ENCODE measurements at regions not wholly inside any gene's neighbourhood (a gene's known extent, or its start where the extent isn't known, plus 50 kb on each side); places are given as distances from the start of the nearest gene placed in this dataset.

DNA sequence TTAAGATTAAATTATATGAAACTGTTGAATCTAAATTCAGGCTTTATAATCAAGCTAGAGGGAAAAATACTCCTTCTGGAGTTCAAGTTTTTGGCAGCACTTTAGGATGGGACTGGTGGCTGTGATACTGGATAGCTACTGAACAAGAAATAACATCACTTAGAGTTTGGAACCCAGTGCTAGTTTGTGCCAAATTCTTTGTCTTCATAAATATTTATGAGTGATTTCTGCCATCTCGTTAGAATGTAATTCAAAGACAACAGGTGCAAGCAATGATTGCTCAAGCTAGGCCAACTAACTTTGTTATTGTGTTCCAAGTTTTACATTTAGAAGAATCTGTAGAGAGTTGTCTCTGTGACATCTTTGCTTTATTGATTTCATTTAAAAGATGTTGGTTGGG, 417.9 kb downstream of the FAT4 start:
- no peak overlapping the region for H3K4me3 ChIP-seq (ENCODE audit: low read length)
- no peak overlapping the region for H2AFZ ChIP-seq (ENCODE audit: low read depth, low read length)
- H3K4me1 ChIP-seq (ENCODE audit: insufficient read depth, low read length) = peaks cover 47% of the 10 kb centered on the region
- H3K27me3 ChIP-seq (ENCODE audit: insufficient read depth, low read length) = no peaks in the 10 kb centered on the region
- no peaks in the 10 kb centered on the region for H3K36me3 ChIP-seq (ENCODE audit: insufficient read depth, low read length)
- no peaks in the 10 kb centered on the region for H3K9me3 ChIP-seq (ENCODE audit: low read length)

DNA sequence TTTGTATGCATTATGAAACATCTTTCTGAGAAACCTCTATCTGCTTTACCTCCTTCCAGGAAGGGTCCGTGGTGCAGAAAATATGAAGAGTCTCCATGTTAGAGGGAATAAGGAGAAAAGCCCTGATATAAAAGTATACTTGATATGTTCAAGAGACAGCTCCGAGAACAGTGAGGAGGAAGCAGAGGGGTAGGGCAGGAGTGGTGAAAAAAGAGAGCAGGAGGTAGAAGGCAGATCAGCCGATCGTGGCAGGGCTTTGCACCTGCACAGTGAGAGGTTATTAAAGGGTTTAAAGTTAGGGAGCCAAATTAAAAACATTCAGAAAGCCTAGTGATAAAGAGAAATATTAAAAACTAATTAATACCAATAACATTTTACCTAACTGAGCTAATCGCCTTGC, 419.7 kb downstream of the FAT4 start:
- Histone ChIP-seq H3K36me3 (ENCODE audit: insufficient read depth, low read length) (no peaks in the 10 kb centered on the region), H3K4me3 (ENCODE audit: low read length) (no peak overlapping the region), H3K4me1 (ENCODE audit: insufficient read depth, low read length) (peaks cover 43% of the 10 kb centered on the region), H3K9me3 (ENCODE audit: low read length) (no peaks in the 10 kb centered on the region), H2AFZ (ENCODE audit: low read depth, low read length) (peak overlapping the region; percentile 63), H3K27me3 (ENCODE audit: insufficient read depth, low read length) (no peaks in the 10 kb centered on the region)

DNA sequence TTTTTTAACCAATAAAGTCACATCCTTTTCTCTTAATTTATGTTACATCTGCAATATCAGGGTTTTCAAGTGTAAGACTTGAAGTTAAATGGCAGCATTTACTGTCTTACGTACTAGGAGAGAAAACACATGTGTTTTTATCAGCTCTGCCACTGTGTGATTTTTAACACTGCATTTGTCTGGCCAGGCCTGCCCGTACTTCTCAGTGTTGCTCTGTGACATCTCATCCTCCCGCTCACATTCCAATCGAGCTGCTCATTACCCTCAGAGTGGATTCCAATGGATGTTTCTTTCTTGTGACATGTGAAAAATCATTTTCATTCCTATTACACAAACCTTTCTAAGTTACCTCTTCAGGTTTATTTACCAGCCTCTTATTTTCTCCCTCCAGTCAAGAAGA, 420.3 kb downstream of the FAT4 start:
- H3K9me3 ChIP-seq (ENCODE audit: low read length) = no peaks in the 10 kb centered on the region
- peak overlapping the region; percentile 8 for H3K4me3 ChIP-seq (ENCODE audit: low read length)
- peaks cover 43% of the 10 kb centered on the region for H3K4me1 ChIP-seq (ENCODE audit: insufficient read depth, low read length)
- peak overlapping the region; percentile 63 for H2AFZ ChIP-seq (ENCODE audit: low read depth, low read length)
- H3K27me3 ChIP-seq (ENCODE audit: insufficient read depth, low read length) = no peaks in the 10 kb centered on the region
- no peaks in the 10 kb centered on the region for H3K36me3 ChIP-seq (ENCODE audit: insufficient read depth, low read length)

DNA sequence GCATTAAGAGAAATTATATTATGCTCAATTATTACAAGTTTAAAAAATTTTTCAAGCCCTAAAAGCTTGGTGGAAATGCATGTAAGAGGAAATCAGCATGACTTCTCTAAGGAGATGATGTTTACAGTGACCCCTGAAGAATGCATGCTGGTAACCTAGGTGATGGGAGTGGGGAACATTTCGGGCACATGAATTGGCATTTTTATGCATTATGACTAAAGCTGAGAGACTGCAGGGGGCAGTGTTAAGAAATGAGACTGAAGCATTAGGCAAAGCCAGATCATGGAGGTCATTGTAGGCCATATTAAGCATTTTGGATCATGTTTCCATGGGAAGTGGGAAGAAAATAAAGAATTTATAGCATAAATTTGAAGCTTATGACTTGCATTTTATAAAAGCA, 421.3 kb downstream of the FAT4 start:
- no peaks in the 10 kb centered on the region for H3K36me3 ChIP-seq (ENCODE audit: insufficient read depth, low read length)
- H3K27me3 ChIP-seq (ENCODE audit: insufficient read depth, low read length) = no peaks in the 10 kb centered on the region
- H2AFZ ChIP-seq (ENCODE audit: low read depth, low read length) = no peak overlapping the region
- no peak overlapping the region for H3K4me3 ChIP-seq (ENCODE audit: low read length)
- H3K9me3 ChIP-seq (ENCODE audit: low read length) = no peaks in the 10 kb centered on the region
- peaks cover 39% of the 10 kb centered on the region for H3K4me1 ChIP-seq (ENCODE audit: insufficient read depth, low read length)

DNA sequence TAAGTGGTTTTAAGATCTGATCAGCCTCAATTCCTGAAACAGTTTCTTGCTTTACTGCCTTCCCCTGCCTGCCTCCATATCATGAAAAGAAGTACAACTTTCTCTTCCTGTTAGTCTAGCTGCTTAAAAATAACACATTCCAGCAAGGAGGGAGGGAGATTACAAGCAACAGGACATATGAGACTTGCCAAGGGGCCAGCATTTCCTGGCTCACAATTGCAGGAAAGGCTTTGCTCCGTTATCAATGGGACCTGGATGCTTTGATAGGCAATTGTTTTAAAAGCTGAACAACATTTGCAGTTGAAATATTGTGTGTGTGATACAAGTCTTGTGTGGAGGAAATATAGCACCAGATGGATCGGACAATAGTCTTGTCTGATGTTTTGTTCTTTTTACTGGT, 425.0 kb downstream of the FAT4 start:
- Histone ChIP-seq H3K36me3 (ENCODE audit: insufficient read depth, low read length) (no peaks in the 10 kb centered on the region), H3K4me3 (ENCODE audit: low read length) (no peak overlapping the region), H3K4me1 (ENCODE audit: insufficient read depth, low read length) (peaks cover 24% of the 10 kb centered on the region), H2AFZ (ENCODE audit: low read depth, low read length) (peak overlapping the region; percentile 73), H3K9me3 (ENCODE audit: low read length) (peaks cover 5% of the 10 kb centered on the region), H3K27me3 (ENCODE audit: insufficient read depth, low read length) (no peaks in the 10 kb centered on the region)

DNA sequence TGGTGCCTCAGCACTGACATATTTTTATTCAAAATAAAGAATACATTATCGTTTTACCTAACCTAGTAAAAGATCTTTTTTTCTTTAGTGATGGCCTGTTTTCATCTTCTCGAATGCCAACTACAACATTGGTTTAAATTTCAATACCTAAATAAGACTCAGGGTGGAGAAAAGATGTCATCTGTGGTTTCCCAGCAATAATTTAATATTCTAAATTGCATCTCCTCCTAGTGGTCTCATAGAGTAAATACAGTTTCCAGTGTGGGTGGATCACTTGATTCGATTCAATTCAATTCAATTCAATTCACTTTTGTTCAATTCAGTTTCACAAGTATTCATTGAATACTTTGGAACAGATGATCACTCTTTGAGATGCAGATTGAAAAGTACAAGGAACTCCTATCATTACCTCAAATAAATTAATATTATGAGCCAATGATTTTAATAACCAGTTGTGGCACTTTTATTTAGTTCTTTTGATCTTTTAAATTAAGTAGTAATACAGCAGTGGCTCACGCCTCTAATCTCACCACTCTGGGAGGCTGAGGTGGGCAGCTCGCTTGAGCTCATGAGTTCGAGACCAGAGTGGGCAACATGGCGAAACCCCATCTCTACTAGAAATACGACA, 427.2 kb downstream of the FAT4 start:
- no peak overlapping the region for H2AFZ ChIP-seq (ENCODE audit: low read depth, low read length)
- H3K9me3 ChIP-seq (ENCODE audit: low read length) = peaks cover 8% of the 10 kb centered on the region
- H3K4me3 ChIP-seq (ENCODE audit: low read length) = no peak overlapping the region
- no peaks in the 10 kb centered on the region for H3K27me3 ChIP-seq (ENCODE audit: insufficient read depth, low read length)
- peaks cover 3% of the 10 kb centered on the region for H3K4me1 ChIP-seq (ENCODE audit: insufficient read depth, low read length)
- H3K36me3 ChIP-seq (ENCODE audit: insufficient read depth, low read length) = no peaks in the 10 kb centered on the region

DNA sequence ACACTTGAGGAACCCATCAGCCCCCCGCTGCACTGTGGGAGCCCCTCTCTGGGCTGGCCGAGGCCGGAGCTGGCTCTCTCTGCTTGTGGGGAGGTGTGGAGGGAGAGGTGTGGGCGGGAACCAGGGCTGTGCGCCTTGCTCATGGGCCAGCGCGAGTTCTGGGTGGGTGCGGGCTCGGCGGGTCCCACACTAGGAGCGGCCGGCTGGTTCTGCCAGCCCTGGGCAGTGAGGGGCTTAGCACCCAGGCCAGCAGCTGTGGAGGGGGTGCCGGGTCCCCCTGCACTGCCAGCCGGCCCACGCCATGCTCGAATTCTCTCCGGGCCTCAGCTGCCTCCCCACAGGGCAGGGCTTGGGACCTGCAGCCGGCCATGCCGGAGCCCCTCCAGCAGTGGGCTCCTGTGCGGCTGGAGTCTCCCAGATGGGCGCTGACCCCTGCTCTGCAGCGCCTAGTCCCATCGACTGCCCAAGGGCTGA, 430.2 kb downstream of the FAT4 start:
- H3K27me3 ChIP-seq (ENCODE audit: insufficient read depth, low read length) = no peaks in the 10 kb centered on the region
- no peaks in the 10 kb centered on the region for H3K4me1 ChIP-seq (ENCODE audit: insufficient read depth, low read length)
- H3K9me3 ChIP-seq (ENCODE audit: low read length) = peaks cover 8% of the 10 kb centered on the region
- no peak overlapping the region for H3K4me3 ChIP-seq (ENCODE audit: low read length)
- no peak overlapping the region for H2AFZ ChIP-seq (ENCODE audit: low read depth, low read length)
- no peaks in the 10 kb centered on the region for H3K36me3 ChIP-seq (ENCODE audit: insufficient read depth, low read length)

DNA sequence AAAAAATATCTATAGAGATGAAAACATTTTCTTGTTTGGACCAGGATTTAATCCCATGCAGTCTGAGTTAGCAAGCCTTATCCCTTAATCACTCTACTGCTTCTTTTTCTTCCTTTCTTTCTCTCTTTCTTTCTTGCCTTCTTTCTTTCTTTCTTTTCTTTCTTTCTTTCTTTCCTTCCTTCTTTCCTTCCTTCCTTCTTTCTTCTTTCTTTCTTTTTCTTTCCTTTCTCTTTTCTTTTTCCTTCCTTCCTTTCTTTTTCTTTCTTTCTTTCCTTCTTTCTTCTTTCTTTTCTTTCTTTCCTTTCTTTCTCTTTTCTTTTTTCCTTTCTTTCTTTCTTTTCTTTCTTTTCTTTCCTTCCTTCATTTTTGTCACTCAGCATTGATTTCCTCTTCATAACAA, 434.6 kb downstream of the FAT4 start:
- Histone ChIP-seq H3K4me3 (ENCODE audit: low read length) (no peak overlapping the region), H3K27me3 (ENCODE audit: insufficient read depth, low read length) (no peaks in the 10 kb centered on the region), H3K4me1 (ENCODE audit: insufficient read depth, low read length) (no peaks in the 10 kb centered on the region), H3K36me3 (ENCODE audit: insufficient read depth, low read length) (no peaks in the 10 kb centered on the region), H3K9me3 (ENCODE audit: low read length) (peaks cover 6% of the 10 kb centered on the region), H2AFZ (ENCODE audit: low read depth, low read length) (no peak overlapping the region)

DNA sequence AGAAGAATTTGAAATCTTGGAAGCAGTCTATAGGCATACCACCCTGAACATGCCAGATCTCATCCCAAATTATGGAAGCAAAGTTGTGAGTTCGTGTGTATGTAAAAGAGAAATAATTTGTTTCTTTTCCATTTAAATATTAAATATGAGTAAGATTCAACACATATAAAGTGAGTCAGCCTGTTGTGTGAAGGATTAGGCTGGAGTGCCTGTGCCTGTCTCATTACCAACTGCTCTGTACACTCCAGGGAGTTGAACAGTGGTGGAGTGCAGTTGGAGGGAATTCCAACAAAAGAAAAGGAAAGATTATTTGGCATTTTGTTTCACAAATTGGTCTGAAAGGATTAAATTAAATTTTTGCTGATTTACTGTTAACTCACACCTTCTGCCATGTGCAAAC, 435.6 kb downstream of the FAT4 start:
- H3K9me3 ChIP-seq (ENCODE audit: low read length) = peaks cover 3% of the 10 kb centered on the region
- no peaks in the 10 kb centered on the region for H3K36me3 ChIP-seq (ENCODE audit: insufficient read depth, low read length)
- no peak overlapping the region for H3K4me3 ChIP-seq (ENCODE audit: low read length)
- H3K4me1 ChIP-seq (ENCODE audit: insufficient read depth, low read length) = no peaks in the 10 kb centered on the region
- no peaks in the 10 kb centered on the region for H3K27me3 ChIP-seq (ENCODE audit: insufficient read depth, low read length)
- no peak overlapping the region for H2AFZ ChIP-seq (ENCODE audit: low read depth, low read length)

DNA sequence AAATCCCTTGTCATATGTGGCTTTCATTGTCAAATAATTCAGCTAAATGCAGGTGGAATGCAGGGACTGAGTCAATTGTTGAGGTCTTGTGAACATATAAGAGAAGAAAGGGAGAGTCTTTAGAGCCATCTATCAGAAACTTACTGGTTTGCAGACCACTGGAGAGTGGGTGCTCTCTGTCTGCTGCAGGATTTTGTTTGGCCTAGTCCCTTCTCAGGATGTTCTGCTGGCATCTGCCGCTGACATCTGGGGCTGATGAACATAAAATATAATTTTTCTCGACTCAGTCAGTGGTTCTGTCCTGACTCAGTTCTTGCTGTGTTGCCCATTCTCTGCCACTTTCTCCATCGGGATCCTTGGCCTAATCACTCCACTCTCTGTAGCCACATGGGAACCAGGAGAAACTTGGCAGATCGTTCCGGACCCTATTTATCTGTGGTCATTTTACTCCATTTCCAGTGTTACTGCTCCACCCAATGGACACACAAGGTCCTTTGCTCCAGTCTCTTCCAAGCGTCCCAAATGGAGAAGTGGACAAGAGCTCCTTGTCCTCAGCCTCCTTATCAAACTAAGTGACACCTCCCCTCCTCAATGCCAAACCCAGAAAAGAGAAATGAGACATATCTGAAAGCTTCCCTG, 436.2 kb downstream of the FAT4 start:
- H3K36me3 ChIP-seq (ENCODE audit: insufficient read depth, low read length) = no peaks in the 10 kb centered on the region
- no peaks in the 10 kb centered on the region for H3K4me1 ChIP-seq (ENCODE audit: insufficient read depth, low read length)
- no peak overlapping the region for H2AFZ ChIP-seq (ENCODE audit: low read depth, low read length)
- H3K9me3 ChIP-seq (ENCODE audit: low read length) = no peaks in the 10 kb centered on the region
- H3K27me3 ChIP-seq (ENCODE audit: insufficient read depth, low read length) = no peaks in the 10 kb centered on the region
- H3K4me3 ChIP-seq (ENCODE audit: low read length) = no peak overlapping the region

DNA sequence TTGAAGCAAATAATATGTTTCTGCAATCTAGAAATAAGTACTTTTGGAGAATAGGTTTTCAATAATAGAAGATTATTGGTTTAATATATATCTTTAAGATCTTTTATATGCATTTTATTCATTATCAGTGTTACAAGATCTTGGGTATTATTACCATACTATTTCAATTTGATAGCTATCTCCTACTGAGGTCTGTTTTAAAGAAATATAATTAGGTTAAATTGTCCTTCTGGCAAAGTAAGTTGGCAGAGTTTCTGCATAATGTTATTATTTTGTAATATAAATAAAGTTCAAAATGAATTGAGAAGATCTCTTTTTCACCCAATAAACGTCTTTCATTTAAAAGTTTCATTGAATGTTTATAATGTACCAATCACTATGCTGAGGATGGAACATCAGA, 443.7 kb downstream of the FAT4 start:
- Histone ChIP-seq H3K4me3 (ENCODE audit: low read length) (no peak overlapping the region), H2AFZ (ENCODE audit: low read depth, low read length) (no peak overlapping the region), H3K9me3 (ENCODE audit: low read length) (no peaks in the 10 kb centered on the region), H3K27me3 (ENCODE audit: insufficient read depth, low read length) (no peaks in the 10 kb centered on the region), H3K36me3 (ENCODE audit: insufficient read depth, low read length) (no peaks in the 10 kb centered on the region), H3K4me1 (ENCODE audit: insufficient read depth, low read length) (no peaks in the 10 kb centered on the region)

DNA sequence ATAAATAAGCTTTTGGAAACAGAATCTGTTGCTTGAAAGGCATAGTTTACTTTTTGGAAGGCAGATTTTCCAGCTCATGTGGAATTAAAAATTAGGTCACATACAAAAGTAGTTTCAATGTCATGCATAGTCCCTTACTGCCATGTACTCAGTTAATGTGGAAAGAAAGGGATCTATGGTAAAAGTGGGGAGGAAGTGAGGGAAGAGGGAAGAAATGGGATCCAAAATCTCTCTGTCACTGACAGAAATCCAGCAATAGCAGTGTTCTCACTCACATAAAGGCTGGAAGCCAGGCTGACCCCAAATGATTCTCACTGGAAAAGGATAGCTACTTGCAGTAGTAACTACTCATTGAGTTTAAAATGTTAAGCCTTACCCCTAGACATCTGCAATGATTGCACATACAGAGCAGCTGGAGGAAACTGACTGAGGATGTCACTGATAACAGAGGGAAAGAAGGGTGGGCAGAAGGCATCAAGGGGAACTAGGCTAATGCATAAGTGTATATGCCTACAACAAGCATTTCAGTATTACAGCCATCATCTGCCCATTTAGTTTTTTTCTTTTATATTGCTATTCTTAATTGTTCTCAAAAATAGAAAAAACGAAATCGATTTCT, 445.6 kb downstream of the FAT4 start:
- Histone ChIP-seq H3K9me3 (ENCODE audit: low read length) (no peaks in the 10 kb centered on the region), H3K4me3 (ENCODE audit: low read length) (no peak overlapping the region), H3K36me3 (ENCODE audit: insufficient read depth, low read length) (no peaks in the 10 kb centered on the region), H3K4me1 (ENCODE audit: insufficient read depth, low read length) (no peaks in the 10 kb centered on the region), H2AFZ (ENCODE audit: low read depth, low read length) (no peak overlapping the region), H3K27me3 (ENCODE audit: insufficient read depth, low read length) (no peaks in the 10 kb centered on the region)

DNA sequence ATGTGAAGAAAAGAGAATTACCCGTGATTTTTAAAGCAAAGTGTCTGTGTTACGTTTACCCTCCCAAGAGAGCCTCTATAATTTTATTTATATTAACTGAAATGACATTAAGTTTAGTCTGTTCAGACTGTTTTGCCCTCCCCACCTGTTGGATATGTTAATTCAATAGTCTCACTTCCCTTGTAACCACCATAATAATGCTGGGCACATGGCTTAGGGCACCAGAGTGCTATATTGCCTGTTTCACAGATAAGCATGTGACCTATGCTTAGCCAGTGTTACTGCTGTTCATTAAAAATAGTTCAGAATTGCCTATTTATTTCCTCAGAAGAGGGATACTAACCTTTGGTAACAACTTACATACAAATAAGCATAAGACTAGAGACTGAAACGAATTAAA, 446.2 kb downstream of the FAT4 start:
- H3K4me3 ChIP-seq (ENCODE audit: low read length) = no peak overlapping the region
- no peaks in the 10 kb centered on the region for H3K4me1 ChIP-seq (ENCODE audit: insufficient read depth, low read length)

More for the DNA sequence above, 446.2 kb downstream of the FAT4 start:
- Histone ChIP-seq H2AFZ (ENCODE audit: low read depth, low read length) (no peak overlapping the region), H3K27me3 (ENCODE audit: insufficient read depth, low read length) (no peaks in the 10 kb centered on the region), H3K9me3 (ENCODE audit: low read length) (no peaks in the 10 kb centered on the region), H3K36me3 (ENCODE audit: insufficient read depth, low read length) (no peaks in the 10 kb centered on the region)

All from neuron (in vitro differentiated cells).